Glutamatergic neuron (in vitro differentiated cells): ENCODE measurements at regions not wholly inside any gene's neighbourhood (a gene's known extent, or its start where the extent isn't known, plus 50 kb on each side); places are given as distances from the start of the nearest gene placed in this dataset.
A peak's percentile ranks its signal among the peaks of the same experiment; 100 is the strongest.

Experiments used
- DNase-seq: peaks from one replicate; pipeline ENCODE4 v3.0.0; 2022
- H3K27ac Mint-ChIP-seq: one replicate; pipeline ENCODE4 v1.8.0; 2020; ENCODE audit warnings: mild to moderate bottlenecking, mixed read lengths, inconsistent platforms; ENCODE audit not compliant: unreplicated experiment
- H3K27me3 Mint-ChIP-seq: one replicate; pipeline ENCODE4 v1.8.0; 2020; ENCODE audit warnings: mild to moderate bottlenecking, moderate library complexity, mixed read lengths, inconsistent platforms; ENCODE audit not compliant: unreplicated experiment
- H3K36me3 Mint-ChIP-seq: one replicate; pipeline ENCODE4 v1.8.0; 2020; ENCODE audit warnings: mild to moderate bottlenecking, mixed read lengths, inconsistent platforms; ENCODE audit not compliant: unreplicated experiment
- H3K4me1 Mint-ChIP-seq: one replicate; pipeline ENCODE4 v1.8.0; 2020; ENCODE audit warnings: mild to moderate bottlenecking, low read depth, mixed read lengths, inconsistent platforms; ENCODE audit not compliant: unreplicated experiment
- H3K4me3 Mint-ChIP-seq: one replicate; pipeline ENCODE4 v1.8.0; 2020; ENCODE audit warnings: mild to moderate bottlenecking, mixed read lengths, inconsistent platforms; ENCODE audit not compliant: unreplicated experiment
- H3K9me3 Mint-ChIP-seq: one replicate; pipeline ENCODE4 v1.8.0; 2020; ENCODE audit warnings: mild to moderate bottlenecking, moderate library complexity, mixed read lengths, inconsistent platforms; ENCODE audit not compliant: unreplicated experiment
- TF ChIP-seq, protein P1 (sequence below): fragments of 200-600 bp; sonication (generic); IDR thresholded peaks from one replicate; pipeline ENCODE4 v1.5.0; 2021; ENCODE audit not compliant: partially characterized antibody, unreplicated experiment

DNA sequence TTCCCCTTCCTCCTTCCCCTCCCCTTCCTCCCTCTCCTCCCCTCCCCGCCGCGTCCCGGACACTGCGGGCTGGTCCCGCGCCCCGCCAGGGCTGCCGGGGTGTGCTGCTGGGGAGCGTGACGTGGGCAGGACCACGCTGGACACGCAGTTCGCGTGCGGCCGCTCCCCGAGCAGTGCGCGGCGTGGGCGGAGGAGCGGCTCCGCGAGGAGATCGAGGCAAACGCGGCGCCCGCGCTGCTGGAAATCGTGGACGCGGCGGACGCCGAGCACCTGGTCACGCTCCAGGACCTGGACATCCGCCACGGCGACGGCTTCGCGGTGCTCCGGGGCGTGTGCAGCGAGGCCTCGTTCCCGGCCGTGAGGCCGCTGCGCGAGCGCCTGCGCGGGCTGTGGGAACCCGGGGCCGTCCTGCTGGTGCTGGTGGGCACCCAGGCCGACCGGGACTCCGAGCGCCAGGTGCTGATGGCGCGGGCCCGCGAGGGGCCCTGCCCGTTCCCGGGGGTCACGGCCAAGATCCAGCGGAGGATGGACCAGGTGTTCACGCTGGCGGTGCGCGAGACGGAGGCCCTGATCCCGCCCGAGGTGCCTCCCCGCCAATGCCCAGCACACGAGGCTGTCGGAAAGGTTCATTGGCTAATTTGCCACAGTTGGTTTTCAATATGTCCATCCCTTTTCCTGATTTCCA is 84.3 kb downstream of the TNFAIP2 start:
- Mint-ChIP-seq H3K27me3 (peaks cover 4% of the 10 kb centered on the region), H3K9me3 (peaks cover 3% of the 10 kb centered on the region), H3K4me3 (peak overlapping the region; percentile 75), H3K4me1 (peaks cover 1% of the 10 kb centered on the region), H3K36me3 (peaks cover 14% of the 10 kb centered on the region), H3K27ac (no peak overlapping the region)
- TF ChIP-seq, protein P1, sequence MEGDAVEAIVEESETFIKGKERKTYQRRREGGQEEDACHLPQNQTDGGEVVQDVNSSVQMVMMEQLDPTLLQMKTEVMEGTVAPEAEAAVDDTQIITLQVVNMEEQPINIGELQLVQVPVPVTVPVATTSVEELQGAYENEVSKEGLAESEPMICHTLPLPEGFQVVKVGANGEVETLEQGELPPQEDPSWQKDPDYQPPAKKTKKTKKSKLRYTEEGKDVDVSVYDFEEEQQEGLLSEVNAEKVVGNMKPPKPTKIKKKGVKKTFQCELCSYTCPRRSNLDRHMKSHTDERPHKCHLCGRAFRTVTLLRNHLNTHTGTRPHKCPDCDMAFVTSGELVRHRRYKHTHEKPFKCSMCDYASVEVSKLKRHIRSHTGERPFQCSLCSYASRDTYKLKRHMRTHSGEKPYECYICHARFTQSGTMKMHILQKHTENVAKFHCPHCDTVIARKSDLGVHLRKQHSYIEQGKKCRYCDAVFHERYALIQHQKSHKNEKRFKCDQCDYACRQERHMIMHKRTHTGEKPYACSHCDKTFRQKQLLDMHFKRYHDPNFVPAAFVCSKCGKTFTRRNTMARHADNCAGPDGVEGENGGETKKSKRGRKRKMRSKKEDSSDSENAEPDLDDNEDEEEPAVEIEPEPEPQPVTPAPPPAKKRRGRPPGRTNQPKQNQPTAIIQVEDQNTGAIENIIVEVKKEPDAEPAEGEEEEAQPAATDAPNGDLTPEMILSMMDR, result no peak
- no peak for DNase-seq

DNA sequence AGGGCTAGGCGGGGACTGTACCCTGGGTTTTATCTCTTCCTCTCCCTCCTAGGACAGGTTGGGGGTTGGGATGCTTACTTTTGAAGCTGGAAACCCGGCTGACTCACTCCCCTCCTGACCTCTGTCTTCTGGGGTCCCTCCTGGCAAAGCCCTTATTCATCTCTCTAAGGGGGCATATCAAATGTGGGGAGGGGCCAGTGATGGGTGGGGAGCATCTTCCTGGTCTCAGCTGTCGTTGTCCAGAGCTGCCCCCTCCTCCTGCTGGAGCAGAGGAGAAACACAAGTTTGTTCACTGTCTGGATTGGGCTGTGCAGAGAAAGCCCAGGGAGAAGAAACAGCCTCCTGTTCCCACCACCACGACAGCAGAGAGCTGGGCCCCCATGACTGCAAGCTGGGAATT is 85.8 kb downstream of the TNFAIP2 start:
- Mint-ChIP-seq H3K9me3 (peaks cover 3% of the 10 kb centered on the region), H3K27me3 (peaks cover 4% of the 10 kb centered on the region), H3K36me3 (peaks cover 9% of the 10 kb centered on the region), H3K27ac (no peak overlapping the region), H3K4me3 (no peak overlapping the region), H3K4me1 (peaks cover 1% of the 10 kb centered on the region)
- TF ChIP-seq, protein P1, result no peak
- no peak for DNase-seq

DNA sequence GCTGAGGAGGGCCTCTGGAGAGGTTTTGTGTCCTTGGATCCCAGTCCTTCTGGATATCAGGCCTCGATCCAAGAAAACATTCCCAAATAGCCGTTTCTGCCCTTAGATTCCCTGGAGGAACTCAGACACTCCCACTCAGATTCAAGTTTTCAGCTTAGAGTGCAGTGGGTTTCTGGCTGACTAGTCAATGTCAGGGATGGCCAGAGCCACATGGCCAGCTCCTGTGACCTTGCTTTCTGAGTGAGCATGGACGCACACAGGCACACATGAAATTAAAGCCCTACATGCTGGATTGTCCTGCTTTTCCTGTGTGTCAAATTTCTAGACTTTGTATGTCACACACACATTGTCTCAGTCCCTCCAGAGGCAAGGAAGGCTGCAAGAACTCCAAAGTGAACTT is 86.2 kb downstream of the TNFAIP2 start:
- Mint-ChIP-seq H3K9me3 (peaks cover 3% of the 10 kb centered on the region), H3K27ac (no peak overlapping the region), H3K4me3 (no peak overlapping the region), H3K4me1 (peaks cover 1% of the 10 kb centered on the region), H3K27me3 (peaks cover 4% of the 10 kb centered on the region), H3K36me3 (peaks cover 4% of the 10 kb centered on the region)
- TF ChIP-seq, protein P1, result no peak
- no peak for DNase-seq

DNA sequence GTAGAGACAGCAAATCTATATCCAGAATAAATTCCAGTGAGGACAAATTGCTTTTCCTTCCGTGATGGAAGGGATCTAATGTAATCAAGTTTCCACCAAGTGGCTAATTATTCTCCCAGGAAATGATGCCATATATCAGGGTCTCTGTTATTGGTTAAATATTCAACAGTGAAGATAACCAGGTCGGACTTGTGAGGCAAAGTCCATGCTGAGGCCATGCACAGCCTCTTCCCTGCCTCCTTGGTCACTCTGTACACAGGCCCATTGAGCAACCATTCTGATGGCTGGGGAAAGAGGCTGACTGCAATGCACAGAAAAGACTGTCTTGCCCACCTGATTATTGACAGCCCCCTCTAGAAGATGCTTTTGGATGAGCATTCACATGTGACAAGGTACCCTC is 90.1 kb downstream of the TNFAIP2 start:
- Mint-ChIP-seq H3K4me1 (peaks cover 1% of the 10 kb centered on the region), H3K27ac (no peak overlapping the region), H3K4me3 (no peak overlapping the region), H3K36me3 (peaks cover 4% of the 10 kb centered on the region), H3K27me3 (peaks cover 5% of the 10 kb centered on the region), H3K9me3 (peaks cover 3% of the 10 kb centered on the region)
- TF ChIP-seq, protein P1, result no peak
- no peak for DNase-seq

DNA sequence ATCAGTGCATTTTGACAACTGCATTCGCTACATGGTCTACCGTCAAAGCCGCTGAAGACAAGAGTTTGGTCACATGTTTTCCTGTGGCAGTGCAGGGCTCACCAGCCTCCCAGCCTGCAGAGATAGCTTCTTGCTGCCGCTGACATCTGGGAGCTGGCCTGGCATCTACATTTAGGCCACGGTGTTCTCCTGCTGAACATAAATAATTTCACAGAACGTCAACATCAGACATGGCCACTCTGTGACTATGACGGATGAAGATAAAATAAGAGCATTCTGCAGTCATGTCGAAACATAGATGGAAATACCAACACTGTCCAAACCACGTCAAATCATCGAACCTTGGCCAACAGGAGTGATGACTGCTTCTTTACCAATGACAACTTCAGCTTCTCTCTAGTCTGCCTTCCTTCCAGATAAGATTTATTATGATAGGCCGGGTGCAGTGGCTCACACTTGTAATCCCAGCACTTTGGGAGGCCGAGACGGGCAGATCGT is 91.2 kb downstream of the TNFAIP2 start:
- no peaks in the 10 kb centered on the region for H3K4me1 Mint-ChIP-seq
- H3K4me3 Mint-ChIP-seq, result no peak overlapping the region
- H3K27me3 Mint-ChIP-seq, result peaks cover 11% of the 10 kb centered on the region

More for the DNA sequence above, 91.2 kb downstream of the TNFAIP2 start:
- Mint-ChIP-seq H3K9me3 (peaks cover 3% of the 10 kb centered on the region), H3K36me3 (peaks cover 5% of the 10 kb centered on the region), H3K27ac (no peak overlapping the region)
- TF ChIP-seq, protein P1, result no peak
- DNase-seq, result no peak
